ENCODE measurements at regions not wholly inside any gene's neighbourhood (a gene's known extent, or its start where the extent isn't known, plus 50 kb on each side); places are given as distances from the start of the nearest gene placed in this dataset.

DNA sequence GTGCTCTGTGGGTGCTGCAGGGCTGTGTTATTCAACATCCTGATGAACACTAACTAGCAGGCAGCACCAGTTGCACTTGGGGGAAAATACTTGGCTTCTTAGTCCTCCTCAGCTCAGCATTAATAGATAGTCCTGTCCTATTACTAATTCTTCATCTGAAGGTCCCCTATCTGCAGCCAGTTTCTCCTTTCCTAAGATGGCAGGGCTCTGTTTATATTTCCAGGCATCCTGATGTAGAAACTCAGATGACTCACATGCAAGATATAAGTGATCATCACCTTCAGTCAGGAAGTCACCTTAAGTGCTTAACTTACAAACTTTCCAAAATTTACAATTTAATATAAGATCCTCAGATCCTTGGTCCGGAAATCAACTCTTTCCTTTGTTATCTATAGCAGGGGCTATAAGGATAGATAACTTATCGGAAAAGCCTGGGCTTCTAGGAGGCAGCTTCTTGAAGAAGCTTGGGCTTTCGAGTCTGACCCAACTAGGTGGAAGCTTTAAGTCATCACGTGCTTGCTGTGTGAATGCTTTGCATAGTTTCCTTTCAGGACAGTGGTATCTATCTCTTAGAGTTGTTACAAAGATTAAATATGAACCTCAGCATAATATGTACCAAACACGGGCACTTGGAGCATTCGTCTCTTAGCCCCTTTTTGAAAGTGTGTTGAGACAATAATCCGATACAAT is 181.0 kb upstream of the GRIP1 start:
- no peaks in the 10 kb centered on the region for H3K4me1 ChIP-seq
- TF ChIP-seq, protein P1, sequence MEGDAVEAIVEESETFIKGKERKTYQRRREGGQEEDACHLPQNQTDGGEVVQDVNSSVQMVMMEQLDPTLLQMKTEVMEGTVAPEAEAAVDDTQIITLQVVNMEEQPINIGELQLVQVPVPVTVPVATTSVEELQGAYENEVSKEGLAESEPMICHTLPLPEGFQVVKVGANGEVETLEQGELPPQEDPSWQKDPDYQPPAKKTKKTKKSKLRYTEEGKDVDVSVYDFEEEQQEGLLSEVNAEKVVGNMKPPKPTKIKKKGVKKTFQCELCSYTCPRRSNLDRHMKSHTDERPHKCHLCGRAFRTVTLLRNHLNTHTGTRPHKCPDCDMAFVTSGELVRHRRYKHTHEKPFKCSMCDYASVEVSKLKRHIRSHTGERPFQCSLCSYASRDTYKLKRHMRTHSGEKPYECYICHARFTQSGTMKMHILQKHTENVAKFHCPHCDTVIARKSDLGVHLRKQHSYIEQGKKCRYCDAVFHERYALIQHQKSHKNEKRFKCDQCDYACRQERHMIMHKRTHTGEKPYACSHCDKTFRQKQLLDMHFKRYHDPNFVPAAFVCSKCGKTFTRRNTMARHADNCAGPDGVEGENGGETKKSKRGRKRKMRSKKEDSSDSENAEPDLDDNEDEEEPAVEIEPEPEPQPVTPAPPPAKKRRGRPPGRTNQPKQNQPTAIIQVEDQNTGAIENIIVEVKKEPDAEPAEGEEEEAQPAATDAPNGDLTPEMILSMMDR (IDR thresholded peaks at IDR 0.05): no peak
- no peak for TF ChIP-seq POLR2A (IDR thresholded peaks at IDR 0.05)
- TF ChIP-seq POLR2AphosphoS5 (IDR thresholded peaks at IDR 0.05): no peak
- no peak for DNase-seq (ENCODE audit: low spot score in 2 of 2)
- no peak overlapping the region for H3K27ac ChIP-seq
- H3K4me3 ChIP-seq: no peak overlapping the region
- intact Hi-C loops (cut with DNase I; ENCODE audit: low total_unique reads): no loop called here
- no peaks in the 10 kb centered on the region for H3K9me3 ChIP-seq
- H3K27me3 ChIP-seq: no peaks in the 10 kb centered on the region
- H3K36me3 ChIP-seq: no peaks in the 10 kb centered on the region

DNA sequence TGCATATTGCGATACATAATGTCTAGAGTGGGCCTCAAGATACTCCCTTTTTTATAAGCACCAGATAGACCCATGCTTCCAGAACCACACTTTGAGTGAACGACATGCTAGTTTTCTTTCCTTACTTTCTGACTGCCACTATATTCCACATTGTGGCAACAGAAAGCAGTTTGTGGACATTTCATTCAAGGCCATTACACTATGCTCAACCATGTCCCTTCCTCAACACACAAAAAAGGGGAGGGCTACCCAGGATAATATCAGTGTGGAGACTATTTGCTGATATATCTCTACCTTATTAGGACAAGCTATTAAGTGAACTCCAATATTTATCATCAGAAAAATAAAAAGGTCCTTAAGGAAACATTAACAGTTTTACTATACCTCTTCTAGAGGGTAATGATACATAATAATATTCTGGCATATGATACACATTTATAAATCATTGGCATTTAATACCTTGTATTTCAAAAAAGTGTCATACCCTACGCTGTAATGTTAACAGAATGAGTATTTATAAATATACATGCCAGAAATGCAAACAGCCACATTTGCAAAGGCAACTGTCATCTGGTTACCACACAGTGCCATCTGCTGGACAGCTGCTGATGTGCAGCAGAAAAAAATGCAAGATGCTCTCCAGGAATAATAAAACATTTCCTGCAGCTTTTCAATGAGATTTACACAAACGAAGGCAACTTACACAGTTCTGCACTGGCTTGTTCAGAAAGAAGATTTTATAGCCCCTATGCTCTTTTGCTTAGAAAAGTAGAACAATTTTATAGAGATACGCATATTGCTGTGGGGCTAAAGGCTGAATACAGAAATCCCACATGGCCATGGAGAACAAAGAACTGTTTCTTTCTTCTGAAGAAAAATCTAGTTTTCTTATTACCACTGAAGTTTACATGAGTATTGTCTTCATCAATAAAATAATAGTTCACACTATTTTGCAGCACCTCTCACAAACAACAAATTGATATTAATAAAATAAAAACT is 182.2 kb upstream of the GRIP1 start:
- Histone ChIP-seq H3K27me3 (no peaks in the 10 kb centered on the region), H3K9me3 (no peaks in the 10 kb centered on the region), H3K4me3 (no peak overlapping the region), H3K36me3 (no peaks in the 10 kb centered on the region), H3K4me1 (no peaks in the 10 kb centered on the region), H3K27ac (no peak overlapping the region)
- TF ChIP-seq, protein P1 (IDR thresholded peaks at IDR 0.05): peak; percentile 50 to 65 (median 60)
- TF ChIP-seq POLR2A (IDR thresholded peaks at IDR 0.05): no peak
- TF ChIP-seq POLR2AphosphoS5 (IDR thresholded peaks at IDR 0.05): no peak
- intact Hi-C loops (cut with DNase I; ENCODE audit: low total_unique reads): no loop called here
- DNase-seq (ENCODE audit: low spot score in 2 of 2): peak; percentile 24 to 57

DNA sequence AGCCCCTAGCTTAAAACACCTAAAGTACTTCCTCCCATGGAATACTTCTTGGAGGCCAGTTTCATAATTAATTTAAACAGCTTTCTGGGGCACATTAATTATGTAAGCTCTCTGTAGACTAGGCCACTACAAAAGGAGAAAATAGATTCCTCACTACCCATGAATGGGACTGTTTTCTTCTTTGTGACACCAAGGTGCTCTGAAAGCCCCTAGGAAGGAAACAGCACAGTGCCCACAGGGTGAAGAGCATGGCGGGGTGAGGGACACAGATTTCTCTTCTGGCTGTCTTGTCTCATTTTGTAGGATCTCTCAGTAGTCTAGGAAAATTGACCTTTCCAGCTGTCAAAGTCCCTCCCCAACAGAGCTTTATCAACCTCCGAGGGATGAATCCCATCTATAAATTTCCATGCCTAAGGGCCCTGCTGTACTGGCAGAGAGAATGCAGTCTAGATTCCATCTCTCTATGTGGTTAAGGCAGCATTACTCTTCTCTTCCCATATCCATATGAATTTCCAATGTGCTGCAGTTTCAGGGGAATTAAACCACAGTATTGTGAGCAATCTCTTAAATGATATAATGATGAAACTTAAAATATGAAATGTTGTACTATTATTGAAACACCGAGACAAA is 183.6 kb upstream of the GRIP1 start:
- Histone ChIP-seq H3K4me3 (no peak overlapping the region), H3K27ac (no peak overlapping the region), H3K27me3 (no peaks in the 10 kb centered on the region), H3K4me1 (no peaks in the 10 kb centered on the region), H3K9me3 (no peaks in the 10 kb centered on the region), H3K36me3 (no peaks in the 10 kb centered on the region)
- intact Hi-C loops (cut with DNase I; ENCODE audit: low total_unique reads): no loop called here
- TF ChIP-seq POLR2A (IDR thresholded peaks at IDR 0.05) (no peak), POLR2AphosphoS5 (IDR thresholded peaks at IDR 0.05) (no peak)
- TF ChIP-seq, protein P1 (IDR thresholded peaks at IDR 0.05): no peak
- no peak for DNase-seq (ENCODE audit: low spot score in 2 of 2)

DNA sequence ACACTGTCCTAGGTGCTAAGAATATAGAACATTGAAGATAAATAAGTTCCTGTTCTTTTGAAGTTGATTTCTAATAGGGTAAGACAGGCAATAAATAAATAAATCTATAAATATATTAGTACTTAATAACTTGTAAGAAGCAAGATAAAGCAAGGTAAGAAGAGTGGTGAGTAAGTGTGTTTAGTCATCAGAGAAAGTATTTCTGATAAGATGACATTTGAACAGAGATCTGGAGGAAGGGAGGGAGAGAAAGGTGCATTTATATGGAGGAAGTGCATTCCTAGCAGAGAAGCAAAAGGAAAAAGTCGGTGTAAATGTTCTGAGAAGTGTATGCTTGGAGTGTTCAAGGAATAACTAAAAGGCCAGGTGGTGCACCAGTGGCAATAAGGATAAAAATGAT is 184.4 kb upstream of the GRIP1 start:
- no peak overlapping the region for H3K4me3 ChIP-seq
- DNase-seq (ENCODE audit: low spot score in 2 of 2): no peak

More for the DNA sequence above, 184.4 kb upstream of the GRIP1 start:
- TF ChIP-seq, protein P1 (IDR thresholded peaks at IDR 0.05): no peak
- TF ChIP-seq POLR2A (IDR thresholded peaks at IDR 0.05): no peak
- no peak for TF ChIP-seq POLR2AphosphoS5 (IDR thresholded peaks at IDR 0.05)
- no peak overlapping the region for H3K27ac ChIP-seq
- H3K27me3 ChIP-seq: no peaks in the 10 kb centered on the region
- intact Hi-C loops (cut with DNase I; ENCODE audit: low total_unique reads): no loop called here
- H3K36me3 ChIP-seq: no peaks in the 10 kb centered on the region
- no peaks in the 10 kb centered on the region for H3K9me3 ChIP-seq
- H3K4me1 ChIP-seq: no peaks in the 10 kb centered on the region

Data from breast epithelium (tissue), 4 donors.